Activated CD4-positive, alpha-beta T cell treated with anti-CD3 and anti-CD28 coated beads, Interleukin-2, amount 50 U/mL, for 48 hours (primary cell): ENCODE measurements at regions not wholly inside any gene's neighbourhood (a gene's known extent, or its start where the extent isn't known, plus 50 kb on each side); places are given as distances from the start of the nearest gene placed in this dataset.
A peak's percentile ranks its signal among the peaks of the same experiment; 100 is the strongest.

Experiments
- DNase-seq, 2 experiments: peaks; one replicate each; pipeline ENCODE4 v3.0.0-alpha.2; 2020

GRCh38 chr9:105065098-105066088 lies 137.4 kb upstream of the ABCA1 start:
- DNase-seq, result no peak

- DNase-seq, result no peak
Measured at GRCh38 chr9:105066275-105066865, 138.4 kb upstream of the ABCA1 start.

GRCh38 chr9:105067895-105068580 lies 140.1 kb upstream of the ABCA1 start:
- DNase-seq, result no peak

GRCh38 chr9:105069285-105069684 lies 141.3 kb upstream of the ABCA1 start:
- no peak for DNase-seq

GRCh38 chr9:105069696-105070095 lies 141.7 kb upstream of the ABCA1 start:
- no peak for DNase-seq

- no peak for DNase-seq
Measured at GRCh38 chr9:105070176-105070575, 142.2 kb upstream of the ABCA1 start.

GRCh38 chr9:105072476-105072875 lies 144.5 kb upstream of the ABCA1 start:
- DNase-seq, result no peak

- DNase-seq, result no peak
Measured at GRCh38 chr9:105073147-105073546, 145.2 kb upstream of the ABCA1 start.

- no peak for DNase-seq
Measured at GRCh38 chr9:105074491-105074890, 146.5 kb upstream of the ABCA1 start.

GRCh38 chr9:105076729-105077128 lies 148.8 kb upstream of the ABCA1 start:
- no peak for DNase-seq

- DNase-seq, result no peak
Measured at GRCh38 chr9:105079457-105079856, 151.5 kb upstream of the ABCA1 start.

- DNase-seq, result no peak
Measured at GRCh38 chr9:105082843-105083242, 154.9 kb upstream of the ABCA1 start.

GRCh38 chr9:105083256-105083655 lies 155.3 kb upstream of the ABCA1 start:
- no peak for DNase-seq

- DNase-seq, result no peak
Measured at GRCh38 chr9:105087910-105088898, 156.2 kb upstream of the SLC44A1 start.

- DNase-seq, result no peak
Measured at GRCh38 chr9:105089874-105090273, 154.6 kb upstream of the SLC44A1 start.

- DNase-seq, result no peak
Measured at GRCh38 chr9:105091004-105091640, 153.3 kb upstream of the SLC44A1 start.

GRCh38 chr9:105093685-105094084 lies 150.8 kb upstream of the SLC44A1 start:
- no peak for DNase-seq

- no peak for DNase-seq
Measured at GRCh38 chr9:105098370-105098769, 146.1 kb upstream of the SLC44A1 start.

- no peak for DNase-seq
Measured at GRCh38 chr9:105103776-105104175, 140.7 kb upstream of the SLC44A1 start.

GRCh38 chr9:105114318-105114717 lies 130.1 kb upstream of the SLC44A1 start:
- peak in 1 of 2 experiments; percentile 22 for DNase-seq

- DNase-seq, result peak; percentile 19 to 31
Measured at GRCh38 chr9:105114964-105115728, 129.3 kb upstream of the SLC44A1 start.
